DMS53 (cell line): ENCODE measurements at regions not wholly inside any gene's neighbourhood (a gene's known extent, or its start where the extent isn't known, plus 50 kb on each side); places are given as distances from the start of the nearest gene placed in this dataset.

ENCODE experiments used
- DNase-seq: peaks from one replicate; lab custom pipeline; 2025; lab: John Stamatoyannopoulos, UW

GRCh38 chr2:64283641-64284361 is 139.6 kb upstream of the PELI1 start:
- DNase-seq: peak; percentile 68

- no peak for DNase-seq
These were observed 140.5 kb upstream of the PELI1 start for GRCh38 chr2:64284751-64285150.

- DNase-seq: no peak
These were observed 143.1 kb upstream of the PELI1 start for GRCh38 chr2:64287202-64287740.

- no peak for DNase-seq
These were observed 144.3 kb upstream of the PELI1 start for GRCh38 chr2:64288321-64289193.

GRCh38 chr2:64289251-64289650 is 145.0 kb upstream of the PELI1 start:
- DNase-seq: no peak

GRCh38 chr2:64289737-64290136 is 145.5 kb upstream of the PELI1 start:
- no peak for DNase-seq

GRCh38 chr2:64291181-64291580 is 147.0 kb upstream of the PELI1 start:
- no peak for DNase-seq

- no peak for DNase-seq
These were observed 151.3 kb upstream of the PELI1 start for GRCh38 chr2:64295326-64296139.

GRCh38 chr2:64296140-64296480 is 151.9 kb upstream of the PELI1 start:
- no peak for DNase-seq

- no peak for DNase-seq
These were observed 152.6 kb upstream of the PELI1 start for GRCh38 chr2:64296695-64297346.

- DNase-seq: no peak
These were observed 153.9 kb upstream of the PELI1 start for GRCh38 chr2:64298161-64298560.

GRCh38 chr2:64300066-64300465 is 153.9 kb upstream of the LGALSL start:
- DNase-seq: peak; percentile 11

GRCh38 chr2:64303250-64303649 is 150.7 kb upstream of the LGALSL start:
- no peak for DNase-seq

GRCh38 chr2:64307421-64307820 is 146.5 kb upstream of the LGALSL start:
- DNase-seq: no peak

GRCh38 chr2:64311191-64311910 is 142.6 kb upstream of the LGALSL start:
- DNase-seq: no peak

- peak; percentile 84 for DNase-seq
These were observed 141.9 kb upstream of the LGALSL start for GRCh38 chr2:64311948-64312621.

- DNase-seq: no peak
These were observed 141.2 kb upstream of the LGALSL start for GRCh38 chr2:64312622-64313397.

- DNase-seq: no peak
These were observed 140.6 kb upstream of the LGALSL start for GRCh38 chr2:64313398-64313723.

GRCh38 chr2:64315291-64315960 is 138.5 kb upstream of the LGALSL start:
- no peak for DNase-seq
